ENCODE measurements at regions not wholly inside any gene's neighbourhood (a gene's known extent, or its start where the extent isn't known, plus 50 kb on each side); places are given as distances from the start of the nearest gene placed in this dataset.

- H3K27me3 ChIP-seq (ENCODE audit: control insufficient read depth, insufficient read depth, low read length, poor library complexity, severe bottlenecking) = no peaks in the 10 kb centered on the region
- no peaks in the 10 kb centered on the region for H3K36me3 ChIP-seq (ENCODE audit: control insufficient read depth, insufficient read depth, low read length)
- no peaks in the 10 kb centered on the region for H3K4me1 ChIP-seq (ENCODE audit: control insufficient read depth, insufficient read depth, low read length)
- TF ChIP-seq, protein P1, sequence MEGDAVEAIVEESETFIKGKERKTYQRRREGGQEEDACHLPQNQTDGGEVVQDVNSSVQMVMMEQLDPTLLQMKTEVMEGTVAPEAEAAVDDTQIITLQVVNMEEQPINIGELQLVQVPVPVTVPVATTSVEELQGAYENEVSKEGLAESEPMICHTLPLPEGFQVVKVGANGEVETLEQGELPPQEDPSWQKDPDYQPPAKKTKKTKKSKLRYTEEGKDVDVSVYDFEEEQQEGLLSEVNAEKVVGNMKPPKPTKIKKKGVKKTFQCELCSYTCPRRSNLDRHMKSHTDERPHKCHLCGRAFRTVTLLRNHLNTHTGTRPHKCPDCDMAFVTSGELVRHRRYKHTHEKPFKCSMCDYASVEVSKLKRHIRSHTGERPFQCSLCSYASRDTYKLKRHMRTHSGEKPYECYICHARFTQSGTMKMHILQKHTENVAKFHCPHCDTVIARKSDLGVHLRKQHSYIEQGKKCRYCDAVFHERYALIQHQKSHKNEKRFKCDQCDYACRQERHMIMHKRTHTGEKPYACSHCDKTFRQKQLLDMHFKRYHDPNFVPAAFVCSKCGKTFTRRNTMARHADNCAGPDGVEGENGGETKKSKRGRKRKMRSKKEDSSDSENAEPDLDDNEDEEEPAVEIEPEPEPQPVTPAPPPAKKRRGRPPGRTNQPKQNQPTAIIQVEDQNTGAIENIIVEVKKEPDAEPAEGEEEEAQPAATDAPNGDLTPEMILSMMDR (conservative IDR thresholded peaks at IDR 0.05) = no peak
- Mint-ChIP-seq H3K36me3 (ENCODE audit: low read depth) (no peaks in the 10 kb centered on the region), H3K9me3 (no peaks in the 10 kb centered on the region), H3K27ac (no peak overlapping the region), H3K4me1 (peaks cover 9% of the 10 kb centered on the region), H3K27me3 (ENCODE audit: insufficient read depth) (no peaks in the 10 kb centered on the region), H3K4me3 (no peak overlapping the region)
- WGBS, 2 experiments (ENCODE audit: insufficient coverage in 1 of 2, insufficient read length in 1 of 2) = 91 to 100% methylated on average over 1 to 2 of the region's 2 CpGs
- no peak overlapping the region for H3K4me3 ChIP-seq (ENCODE audit: low read length)
- no peak for DNase-seq
- no peak overlapping the region for H3K27ac ChIP-seq (ENCODE audit: low read depth, low read length)
- H3K9ac ChIP-seq (ENCODE audit: extremely low read depth, low read length, poor library complexity, severe bottlenecking) = no peak overlapping the region
- H3K9me3 ChIP-seq (ENCODE audit: control insufficient read depth, low read length) = no peaks in the 10 kb centered on the region
Observed at GRCh38 chr6:133740816-133741215, 148.1 kb upstream of the TCF21 start.

DNA sequence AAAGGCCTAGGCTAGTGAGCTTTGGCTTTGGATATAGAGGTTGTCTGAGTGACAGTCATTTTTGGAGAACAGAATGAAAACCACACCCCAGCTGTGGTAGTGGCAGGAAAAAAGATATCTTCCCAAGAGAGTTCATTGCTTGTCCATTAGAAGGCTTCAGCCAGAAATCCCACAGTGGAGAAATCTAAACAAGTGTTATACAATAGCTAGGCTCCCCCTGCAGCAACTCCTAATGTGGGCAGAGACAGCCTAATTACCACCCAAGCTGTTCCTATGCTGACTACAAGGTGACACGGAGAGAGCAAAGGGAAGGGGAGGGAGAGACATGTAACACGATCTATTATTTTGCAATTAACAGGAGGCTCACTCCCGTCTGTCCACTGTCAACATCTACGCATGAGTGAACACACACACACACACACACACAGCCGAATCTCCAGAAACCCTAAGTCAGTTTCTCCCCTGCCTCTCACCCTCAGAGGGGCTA, 147.5 kb upstream of the TCF21 start:
- H3K27me3 ChIP-seq (ENCODE audit: control insufficient read depth, insufficient read depth, low read length, poor library complexity, severe bottlenecking) = no peaks in the 10 kb centered on the region
- 58 to 61% methylated on average over 2 to 5 of the region's 5 CpGs for WGBS, 2 experiments (ENCODE audit: insufficient coverage in 1 of 2, insufficient read length in 1 of 2)
- H3K4me3 ChIP-seq (ENCODE audit: low read length) = no peak overlapping the region
- Mint-ChIP-seq H3K4me3 (no peak overlapping the region), H3K27me3 (ENCODE audit: insufficient read depth) (no peaks in the 10 kb centered on the region), H3K27ac (no peak overlapping the region), H3K36me3 (ENCODE audit: low read depth) (no peaks in the 10 kb centered on the region), H3K4me1 (peaks cover 9% of the 10 kb centered on the region), H3K9me3 (no peaks in the 10 kb centered on the region)
- H3K9ac ChIP-seq (ENCODE audit: extremely low read depth, low read length, poor library complexity, severe bottlenecking) = no peak overlapping the region
- no peak for DNase-seq
- no peaks in the 10 kb centered on the region for H3K36me3 ChIP-seq (ENCODE audit: control insufficient read depth, insufficient read depth, low read length)
- TF ChIP-seq, protein P1 (conservative IDR thresholded peaks at IDR 0.05) = no peak
- H3K4me1 ChIP-seq (ENCODE audit: control insufficient read depth, insufficient read depth, low read length) = no peaks in the 10 kb centered on the region
- no peaks in the 10 kb centered on the region for H3K9me3 ChIP-seq (ENCODE audit: control insufficient read depth, low read length)
- H3K27ac ChIP-seq (ENCODE audit: low read depth, low read length) = no peak overlapping the region

GRCh38 chr6:133743621-133744020, 145.3 kb upstream of the TCF21 start:
- Mint-ChIP-seq H3K27me3 (ENCODE audit: insufficient read depth) (no peaks in the 10 kb centered on the region), H3K4me3 (no peak overlapping the region)

More at GRCh38 chr6:133743621-133744020, 145.3 kb upstream of the TCF21 start:
- no peak overlapping the region for H3K4me3 ChIP-seq (ENCODE audit: low read length)
- Mint-ChIP-seq H3K4me1 (peaks cover 6% of the 10 kb centered on the region), H3K27ac (no peak overlapping the region), H3K36me3 (ENCODE audit: low read depth) (no peaks in the 10 kb centered on the region), H3K9me3 (no peaks in the 10 kb centered on the region)
- H3K36me3 ChIP-seq (ENCODE audit: control insufficient read depth, insufficient read depth, low read length) = no peaks in the 10 kb centered on the region
- no peak overlapping the region for H3K9ac ChIP-seq (ENCODE audit: extremely low read depth, low read length, poor library complexity, severe bottlenecking)
- no peak overlapping the region for H3K27ac ChIP-seq (ENCODE audit: low read depth, low read length)
- TF ChIP-seq, protein P1 (conservative IDR thresholded peaks at IDR 0.05) = no peak
- WGBS, 2 experiments (ENCODE audit: insufficient coverage in 1 of 2, insufficient read length in 1 of 2) = 88 to 94% methylated on average over 1 to 2 of the region's 2 CpGs
- no peak for DNase-seq
- H3K9me3 ChIP-seq (ENCODE audit: control insufficient read depth, low read length) = no peaks in the 10 kb centered on the region
- no peaks in the 10 kb centered on the region for H3K27me3 ChIP-seq (ENCODE audit: control insufficient read depth, insufficient read depth, low read length, poor library complexity, severe bottlenecking)
- no peaks in the 10 kb centered on the region for H3K4me1 ChIP-seq (ENCODE audit: control insufficient read depth, insufficient read depth, low read length)

Measured in endodermal cell (in vitro differentiated cells).